Neural cell (in vitro differentiated cells): ENCODE measurements at regions not wholly inside any gene's neighbourhood (a gene's known extent, or its start where the extent isn't known, plus 50 kb on each side); places are given as distances from the start of the nearest gene placed in this dataset.

Source experiments
- EP300 ChIP-seq: fragments of 450-650 bp; conservative IDR thresholded peaks from 2 replicates; pipeline ENCODE4 v1.6.1; 2014; ENCODE audit warnings: antibody characterized with exemption, mild to moderate bottlenecking, moderate library complexity; ENCODE audit not compliant: poor library complexity, severe bottlenecking
- EZH2 ChIP-seq: fragments of 200-600, 300-800 bp; shearing (Covaris generic), sonication (generic); IDR thresholded peaks from 2 replicates; pipeline ENCODE4 v1.6.1; 2014; ENCODE audit warnings: antibody characterized with exemption, low read length, borderline replicate concordance, mild to moderate bottlenecking; ENCODE audit not compliant: insufficient read depth, poor library complexity, severe bottlenecking
- MXI1 ChIP-seq: fragments of 450-650 bp; conservative IDR thresholded peaks from 2 replicates; pipeline ENCODE4 v1.6.1; 2014; ENCODE audit warnings: antibody characterized with exemption, mild to moderate bottlenecking; ENCODE audit not compliant: poor library complexity, severe bottlenecking
- POLR2AphosphoS5 ChIP-seq: IDR thresholded peaks from 2 replicates; pipeline ENCODE4 v1.6.1; 2012
- RAD21 ChIP-seq: fragments of 450-650 bp; conservative IDR thresholded peaks from 2 replicates; pipeline ENCODE4 v1.6.1; 2014; ENCODE audit warnings: antibody characterized with exemption, mild to moderate bottlenecking, moderate library complexity
- SMC3 ChIP-seq: fragments of 450-650 bp; conservative IDR thresholded peaks from 2 replicates; pipeline ENCODE4 v1.6.1; 2014; ENCODE audit warnings: antibody characterized with exemption, mild to moderate bottlenecking, moderate library complexity; ENCODE audit not compliant: poor library complexity
- TAF1 ChIP-seq: IDR thresholded peaks from 2 replicates; pipeline ENCODE4 v1.6.1; 2012; ENCODE audit warnings: low read depth
- TF ChIP-seq, protein P1 (sequence below): fragments of 450-650 bp; IDR thresholded peaks from 2 replicates; pipeline ENCODE4 v1.5.1; 2014; ENCODE audit warnings: antibody characterized with exemption, mild to moderate bottlenecking, moderate library complexity; ENCODE audit not compliant: poor library complexity, severe bottlenecking

GRCh38 chr10:33521062-33521461 is 186.6 kb upstream of the NRP1 start:
- TF ChIP-seq RAD21, result no peak
- TF ChIP-seq, protein P1, sequence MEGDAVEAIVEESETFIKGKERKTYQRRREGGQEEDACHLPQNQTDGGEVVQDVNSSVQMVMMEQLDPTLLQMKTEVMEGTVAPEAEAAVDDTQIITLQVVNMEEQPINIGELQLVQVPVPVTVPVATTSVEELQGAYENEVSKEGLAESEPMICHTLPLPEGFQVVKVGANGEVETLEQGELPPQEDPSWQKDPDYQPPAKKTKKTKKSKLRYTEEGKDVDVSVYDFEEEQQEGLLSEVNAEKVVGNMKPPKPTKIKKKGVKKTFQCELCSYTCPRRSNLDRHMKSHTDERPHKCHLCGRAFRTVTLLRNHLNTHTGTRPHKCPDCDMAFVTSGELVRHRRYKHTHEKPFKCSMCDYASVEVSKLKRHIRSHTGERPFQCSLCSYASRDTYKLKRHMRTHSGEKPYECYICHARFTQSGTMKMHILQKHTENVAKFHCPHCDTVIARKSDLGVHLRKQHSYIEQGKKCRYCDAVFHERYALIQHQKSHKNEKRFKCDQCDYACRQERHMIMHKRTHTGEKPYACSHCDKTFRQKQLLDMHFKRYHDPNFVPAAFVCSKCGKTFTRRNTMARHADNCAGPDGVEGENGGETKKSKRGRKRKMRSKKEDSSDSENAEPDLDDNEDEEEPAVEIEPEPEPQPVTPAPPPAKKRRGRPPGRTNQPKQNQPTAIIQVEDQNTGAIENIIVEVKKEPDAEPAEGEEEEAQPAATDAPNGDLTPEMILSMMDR, result no peak
- no peak for TF ChIP-seq EP300
- TF ChIP-seq POLR2AphosphoS5, result no peak
- TF ChIP-seq TAF1, result no peak
- no peak for TF ChIP-seq EZH2
- TF ChIP-seq MXI1, result no peak
- TF ChIP-seq SMC3, result no peak
